Esophagus mucosa (tissue), 1 donor: ENCODE measurements at regions not wholly inside any gene's neighbourhood (a gene's known extent, or its start where the extent isn't known, plus 50 kb on each side); places are given as distances from the start of the nearest gene placed in this dataset.

Source experiments
- ATAC-seq: fragments of 200-7000 bp; cut with Tn5 transposase; one replicate; pipeline ENCODE4 v1.9.1; 2020
- donor health status: DM: yes; HTN: yes; CAD: no.

- ATAC-seq, result no peak
Observed at GRCh38 chr6:164206807-164207423, 792.4 kb downstream of the QKI start.

- no peak for ATAC-seq
Observed at GRCh38 chr6:164200071-164200470, 785.6 kb downstream of the QKI start.

GRCh38 chr6:164195942-164196281 is 781.4 kb downstream of the QKI start:
- no peak for ATAC-seq

- ATAC-seq, result no peak
Observed at GRCh38 chr6:164195278-164195941, 780.9 kb downstream of the QKI start.

- no peak for ATAC-seq
Observed at GRCh38 chr6:164188861-164189260, 774.3 kb downstream of the QKI start.

- no peak for ATAC-seq
Observed at GRCh38 chr6:164185471-164185871, 771.0 kb downstream of the QKI start.

GRCh38 chr6:164184410-164184809 is 769.9 kb downstream of the QKI start:
- ATAC-seq, result no peak

- no peak for ATAC-seq
Observed at GRCh38 chr6:164183556-164184123, 769.1 kb downstream of the QKI start.

GRCh38 chr6:164178679-164179332 is 764.3 kb downstream of the QKI start:
- no peak for ATAC-seq

- ATAC-seq, result no peak
Observed at GRCh38 chr6:164169355-164169754, 754.8 kb downstream of the QKI start.

GRCh38 chr6:164168595-164168994 is 754.1 kb downstream of the QKI start:
- ATAC-seq, result no peak

- ATAC-seq, result no peak
Observed at GRCh38 chr6:164167873-164168405, 753.4 kb downstream of the QKI start.

- ATAC-seq, result no peak
Observed at GRCh38 chr6:164166996-164167395, 752.5 kb downstream of the QKI start.

GRCh38 chr6:164166515-164166914 is 752.0 kb downstream of the QKI start:
- no peak for ATAC-seq

- no peak for ATAC-seq
Observed at GRCh38 chr6:164164876-164165275, 750.4 kb downstream of the QKI start.

- no peak for ATAC-seq
Observed at GRCh38 chr6:164163239-164163638, 748.7 kb downstream of the QKI start.

GRCh38 chr6:164159061-164159460 is 744.5 kb downstream of the QKI start:
- ATAC-seq, result no peak

- no peak for ATAC-seq
Observed at GRCh38 chr6:164154588-164154987, 740.1 kb downstream of the QKI start.

- no peak for ATAC-seq
Observed at GRCh38 chr6:164152611-164153010, 738.1 kb downstream of the QKI start.

- no peak for ATAC-seq
Observed at GRCh38 chr6:164151161-164152120, 736.9 kb downstream of the QKI start.

GRCh38 chr6:164150232-164150631 is 735.7 kb downstream of the QKI start:
- no peak for ATAC-seq

- no peak for ATAC-seq
Observed at GRCh38 chr6:164148788-164149187, 734.3 kb downstream of the QKI start.
